UCSD-AML1 (cell line): ENCODE measurements at regions not wholly inside any gene's neighbourhood (a gene's known extent, or its start where the extent isn't known, plus 50 kb on each side); places are given as distances from the start of the nearest gene placed in this dataset.

Experiments
- DNase-seq: peaks from one replicate; lab custom pipeline; 2025; ENCODE audit not compliant: unreplicated experiment; lab: John Stamatoyannopoulos, UW

GRCh38 chr5:72623323-72623722 is 116.1 kb upstream of the ZNF366 start:
- DNase-seq: no peak

GRCh38 chr5:72622170-72622760 is 115.1 kb upstream of the ZNF366 start:
- no peak for DNase-seq

- no peak for DNase-seq
These were observed 114.4 kb upstream of the ZNF366 start for GRCh38 chr5:72621576-72621975.

- DNase-seq: no peak
These were observed 112.5 kb upstream of the ZNF366 start for GRCh38 chr5:72619677-72620076.

GRCh38 chr5:72619251-72619650 is 112.0 kb upstream of the ZNF366 start:
- no peak for DNase-seq

- DNase-seq: no peak
These were observed 111.5 kb upstream of the ZNF366 start for GRCh38 chr5:72618708-72619107.

GRCh38 chr5:72615061-72615460 is 107.9 kb upstream of the ZNF366 start:
- no peak for DNase-seq

GRCh38 chr5:72613515-72613914 is 106.3 kb upstream of the ZNF366 start:
- DNase-seq: no peak

GRCh38 chr5:72612810-72613209 is 105.6 kb upstream of the ZNF366 start:
- DNase-seq: no peak

- peak; percentile 40 for DNase-seq
These were observed 104.0 kb upstream of the ZNF366 start for GRCh38 chr5:72611118-72611730.

GRCh38 chr5:72608926-72609325 is 101.7 kb upstream of the ZNF366 start:
- DNase-seq: no peak

- no peak for DNase-seq
These were observed 101.1 kb upstream of the ZNF366 start for GRCh38 chr5:72608297-72608696.

- no peak for DNase-seq
These were observed 100.2 kb upstream of the ZNF366 start for GRCh38 chr5:72607381-72607780.

- DNase-seq: no peak
These were observed 99.3 kb upstream of the ZNF366 start for GRCh38 chr5:72606525-72606924.

- no peak for DNase-seq
These were observed 98.4 kb upstream of the ZNF366 start for GRCh38 chr5:72605632-72606031.

- no peak for DNase-seq
These were observed 97.6 kb upstream of the ZNF366 start for GRCh38 chr5:72604798-72605154.

- no peak for DNase-seq
These were observed 97.0 kb upstream of the ZNF366 start for GRCh38 chr5:72604111-72604797.

GRCh38 chr5:72602696-72603685 is 95.8 kb upstream of the ZNF366 start:
- DNase-seq: no peak

GRCh38 chr5:72601861-72602260 is 94.7 kb upstream of the ZNF366 start:
- DNase-seq: no peak

GRCh38 chr5:72600391-72600981 is 93.3 kb upstream of the ZNF366 start:
- no peak for DNase-seq
